ENCODE measurements at regions not wholly inside any gene's neighbourhood (a gene's known extent, or its start where the extent isn't known, plus 50 kb on each side); places are given as distances from the start of the nearest gene placed in this dataset.

GRCh38 chr12:93002293-93003054 is 73.4 kb upstream of the EEA1 start:
- TF ChIP-seq CTCF (conservative IDR thresholded peaks at IDR 0.05; ENCODE audit: low read depth, low read length) (no peak), EZH2 (IDR thresholded peaks at IDR 0.05; ENCODE audit: borderline replicate concordance, low read depth, low read length, poor library complexity, severe bottlenecking) (no peak)
